Posterior cingulate gyrus (tissue), 11 donors: ENCODE measurements at regions not wholly inside any gene's neighbourhood (a gene's known extent, or its start where the extent isn't known, plus 50 kb on each side); places are given as distances from the start of the nearest gene placed in this dataset.

Source experiments
- DNase-seq, 10 donors: peaks; one replicate each; pipeline versions ENCODE4 v3.0.0 to v3.0.0-alpha.2; 2020 to 2021; ENCODE audit warnings: mixed read lengths in 3 of 10
- intact Hi-C: fragments of 100-400 bp; cut with DNase I; formaldehyde crosslinking; loops from one replicate; pipeline ENCODE4 v1.15.1; 2023

GRCh38 chr3:148190441-148190990 is 507.2 kb upstream of the AGTR1 start:
- intact Hi-C loops = loop anchor here (10.0 kb wide), 1 partner anchor 246 kb away; no protein-coding TSS in a partner anchor
- DNase-seq = peak in 1 of 10 donors; percentile 13

DNA sequence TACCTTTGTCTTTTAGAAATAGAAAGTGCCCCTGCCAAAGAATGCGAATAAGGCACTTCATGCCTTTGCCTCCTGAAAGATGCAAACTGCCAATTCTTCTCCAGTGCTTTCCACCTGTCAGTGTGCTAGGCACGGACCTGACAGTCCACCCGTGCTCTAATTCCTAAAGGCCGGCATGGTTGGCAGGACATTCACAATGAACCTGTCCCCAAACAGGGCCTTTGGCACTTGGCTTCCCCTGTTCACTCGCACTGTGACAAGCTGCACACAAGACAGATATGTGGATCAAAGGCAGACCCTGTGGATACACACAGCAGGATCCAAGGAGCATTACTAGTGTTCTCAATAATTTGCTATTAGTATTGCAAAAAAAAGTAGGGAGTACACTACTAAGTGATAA is 505.7 kb upstream of the AGTR1 start:
- intact Hi-C loops = loop anchor here (10.0 kb wide), 1 partner anchor 247 kb away; no protein-coding TSS in a partner anchor
- peak in 2 of 10 donors; percentile 9 to 70 for DNase-seq

GRCh38 chr3:148197061-148197460 is 500.6 kb upstream of the AGTR1 start:
- no peak for DNase-seq
- intact Hi-C loops = loop anchor here (10.0 kb wide), 1 partner anchor 252 kb away; no protein-coding TSS in a partner anchor

DNA sequence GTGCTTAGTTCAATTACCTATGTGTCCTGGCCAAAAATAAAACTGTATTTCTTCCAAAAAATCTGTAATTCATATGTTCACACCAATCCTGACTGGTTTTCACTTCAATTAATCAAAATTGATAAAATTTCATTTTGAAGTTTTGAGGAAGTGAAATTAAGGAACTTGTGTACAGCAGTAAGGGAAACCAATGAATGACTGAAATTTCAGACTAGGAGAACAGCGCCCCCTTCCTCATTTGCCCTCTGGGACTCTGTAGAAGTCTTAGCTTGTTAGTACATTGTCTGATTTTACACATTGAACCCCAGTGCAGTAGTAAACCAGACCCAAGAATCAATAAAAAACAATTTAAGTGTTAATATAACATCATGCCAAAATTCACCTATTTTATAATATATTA is 495.3 kb upstream of the AGTR1 start:
- intact Hi-C loops = no loop called here
- DNase-seq = peak in 2 of 10 donors; percentile 11 to 31

DNA sequence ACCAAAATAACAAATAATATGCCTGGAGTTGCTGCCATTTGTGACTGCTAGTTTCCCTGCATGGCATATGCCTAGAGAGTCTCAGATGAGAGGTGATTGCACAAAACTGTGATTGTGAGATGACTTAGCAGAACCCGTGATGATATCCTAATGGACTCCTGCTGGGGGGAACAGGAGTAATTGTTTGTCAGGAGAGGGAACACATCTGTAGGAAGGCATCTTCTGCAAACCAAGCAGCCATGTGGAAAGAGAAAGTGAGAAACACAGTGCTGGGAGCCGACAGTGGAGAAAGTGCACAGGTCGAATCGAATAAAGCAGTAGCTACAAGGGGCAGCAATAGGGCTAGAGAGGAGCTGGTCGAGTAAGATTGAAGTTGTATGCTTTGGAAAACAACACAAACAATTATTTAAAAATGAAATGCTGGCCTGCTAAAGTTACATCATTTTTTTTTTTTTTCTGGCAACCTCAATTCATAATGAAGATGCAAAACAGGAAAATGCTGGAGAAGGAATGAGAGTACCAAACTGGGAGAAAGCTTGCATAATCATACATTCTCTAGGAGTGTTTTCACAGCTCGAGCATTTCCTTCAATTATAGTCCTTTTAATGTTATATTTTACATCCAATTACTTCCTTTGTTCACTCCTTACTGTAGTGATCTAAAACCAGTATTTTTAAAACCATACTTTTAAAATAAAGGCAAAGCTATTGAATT is 494.2 kb upstream of the AGTR1 start:
- no peak for DNase-seq
- intact Hi-C loops = no loop called here

GRCh38 chr3:148204131-148204530 is 493.6 kb upstream of the AGTR1 start:
- intact Hi-C loops = no loop called here
- no peak for DNase-seq

DNA sequence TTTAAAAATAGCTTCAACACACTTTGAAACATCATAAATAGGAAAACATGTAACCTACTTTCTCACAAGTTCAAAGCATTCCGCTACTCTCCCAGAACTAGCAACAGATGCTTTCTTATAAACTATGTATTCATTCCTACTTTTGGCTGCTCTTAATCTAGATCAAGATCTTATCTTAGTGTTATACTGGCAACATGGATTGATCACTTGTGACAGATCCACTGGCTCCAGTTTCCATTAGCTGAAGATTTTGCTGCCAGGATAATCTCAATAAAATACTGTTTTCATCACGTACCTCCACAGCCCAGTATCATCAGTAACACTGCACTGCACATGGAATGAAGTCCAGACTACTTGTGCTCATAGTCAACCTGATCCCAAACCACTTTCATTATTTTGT is 491.7 kb upstream of the AGTR1 start:
- intact Hi-C loops = no loop called here
- DNase-seq = no peak

GRCh38 chr3:148206446-148206845 is 491.3 kb upstream of the AGTR1 start:
- intact Hi-C loops = no loop called here
- no peak for DNase-seq

DNA sequence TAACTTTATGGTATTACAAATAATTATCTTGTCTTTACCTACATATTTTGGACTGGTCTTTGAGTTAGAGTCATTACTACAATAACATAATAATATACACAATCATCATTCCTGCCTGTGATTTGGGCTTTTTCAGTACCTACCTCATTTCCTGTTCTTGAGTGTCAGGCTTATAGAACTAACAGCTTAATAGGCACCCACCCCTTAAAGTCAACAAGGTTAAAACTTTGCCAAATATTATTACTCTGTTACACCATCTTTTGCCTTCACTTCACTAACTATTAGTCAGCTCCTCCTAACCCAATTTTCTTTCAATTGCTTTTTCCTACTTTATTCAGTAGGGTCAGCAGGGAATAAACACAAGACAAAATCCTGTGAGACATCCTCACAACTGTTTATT is 488.7 kb upstream of the AGTR1 start:
- intact Hi-C loops = no loop called here
- no peak for DNase-seq

- DNase-seq = no peak
- intact Hi-C loops = no loop called here
Measured at GRCh38 chr3:148211725-148212124, 486.0 kb upstream of the AGTR1 start.

DNA sequence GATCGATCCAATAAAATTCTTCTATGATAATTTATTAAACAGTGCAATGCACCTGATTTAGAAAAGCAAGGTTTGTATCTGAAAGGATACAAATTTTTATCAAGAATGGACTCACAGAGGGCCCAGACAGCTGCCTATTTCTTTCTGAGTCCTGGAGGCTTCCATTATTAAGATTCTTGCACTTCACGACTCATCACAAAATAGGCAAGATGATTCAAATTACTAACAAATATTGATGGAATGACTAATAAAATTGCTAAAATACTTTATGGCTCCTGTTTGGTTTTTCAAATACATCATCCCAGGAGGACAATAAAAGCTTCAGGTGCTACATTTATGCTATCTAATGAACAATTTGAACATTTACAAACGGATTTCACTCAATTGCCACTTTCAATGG is 483.0 kb upstream of the AGTR1 start:
- DNase-seq = no peak
- intact Hi-C loops = no loop called here

- no peak for DNase-seq
- intact Hi-C loops = no loop called here
Measured at GRCh38 chr3:148217317-148217716, 480.4 kb upstream of the AGTR1 start.

- DNase-seq = no peak
- intact Hi-C loops = no loop called here
Measured at GRCh38 chr3:148218222-148218621, 479.5 kb upstream of the AGTR1 start.

GRCh38 chr3:148219999-148220398 is 477.7 kb upstream of the AGTR1 start:
- no peak for DNase-seq
- intact Hi-C loops = no loop called here

DNA sequence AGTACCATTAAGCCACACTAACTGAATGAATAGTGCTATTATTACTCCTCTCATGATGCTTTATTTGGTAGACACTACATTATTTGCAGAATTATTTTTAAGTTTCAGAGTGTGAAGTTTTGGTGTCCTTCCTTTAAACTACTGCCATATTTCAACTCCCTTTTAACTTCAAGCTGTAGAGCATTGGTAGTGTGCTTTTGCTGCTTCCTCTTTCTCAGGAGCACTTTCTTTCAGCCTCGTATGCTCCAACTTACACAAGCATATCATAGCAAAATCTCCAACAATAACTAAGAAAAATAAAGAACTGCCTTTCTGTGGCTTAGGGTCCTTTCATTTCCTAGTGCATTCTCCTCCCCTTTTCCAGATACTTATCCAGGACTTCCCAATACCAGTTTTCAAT is 476.4 kb upstream of the AGTR1 start:
- DNase-seq = no peak
- intact Hi-C loops = no loop called here

DNA sequence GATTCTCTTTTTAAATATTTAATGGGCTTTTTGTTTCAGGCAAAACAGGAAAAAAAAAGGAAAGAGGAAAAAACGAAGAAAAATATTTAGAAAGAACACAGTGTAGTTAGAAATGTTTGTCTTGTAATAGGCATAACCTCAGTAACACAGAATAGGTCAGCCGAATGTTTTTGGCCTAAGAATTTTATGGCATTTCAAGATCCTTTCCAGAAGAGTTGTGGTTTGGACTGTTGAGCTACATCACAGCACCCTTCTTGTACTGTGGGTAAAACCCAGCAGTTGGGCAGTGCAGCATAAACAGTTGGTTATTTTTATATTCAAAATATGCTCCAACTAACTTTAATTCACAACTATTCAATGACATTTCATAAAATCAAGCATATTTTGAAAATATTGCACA is 474.4 kb upstream of the AGTR1 start:
- intact Hi-C loops = no loop called here
- DNase-seq = no peak

DNA sequence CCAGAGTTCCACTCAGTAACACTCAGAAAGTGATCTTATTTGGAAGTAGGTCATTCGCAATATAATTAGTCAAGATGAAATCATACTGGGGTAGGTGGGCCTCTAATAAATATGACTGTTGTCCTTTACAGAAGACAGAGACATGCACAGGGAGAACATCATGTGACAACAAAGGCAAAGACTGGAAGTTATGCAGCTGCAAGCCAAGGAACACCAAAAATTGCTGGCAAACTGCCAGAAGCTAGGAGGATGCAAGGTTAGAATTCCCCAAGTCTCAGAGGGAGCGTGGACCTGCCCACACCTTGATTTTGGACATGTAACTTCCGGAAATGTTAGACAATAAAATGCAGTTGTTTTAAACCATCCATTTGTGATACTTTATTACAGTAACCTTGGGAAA is 471.5 kb upstream of the AGTR1 start:
- DNase-seq = no peak
- intact Hi-C loops = no loop called here

GRCh38 chr3:148227534-148227933 is 470.2 kb upstream of the AGTR1 start:
- intact Hi-C loops = no loop called here

DNA sequence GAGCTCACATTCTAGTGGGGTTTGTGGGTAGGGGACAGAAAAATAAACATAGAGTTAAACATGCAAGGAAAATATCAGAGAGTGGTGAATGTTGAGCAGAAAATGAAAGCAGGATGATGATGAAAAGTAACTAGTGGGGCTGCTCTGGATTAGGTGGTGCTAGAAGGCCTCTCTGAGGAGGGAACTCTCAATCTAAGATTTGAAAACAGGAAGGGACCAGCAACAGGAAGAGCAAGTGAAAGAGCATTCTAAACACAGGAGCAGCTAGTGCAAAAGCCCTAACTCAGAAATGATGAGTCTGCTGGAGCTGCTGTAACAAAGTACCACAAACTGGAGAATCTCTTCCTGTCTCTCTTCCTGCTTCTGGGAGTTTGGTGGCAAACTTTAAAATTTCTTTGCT is 468.6 kb upstream of the AGTR1 start:
- intact Hi-C loops = no loop called here
- DNase-seq = no peak

More at GRCh38 chr3:148227534-148227933, 470.2 kb upstream of the AGTR1 start:
- no peak for DNase-seq

DNA sequence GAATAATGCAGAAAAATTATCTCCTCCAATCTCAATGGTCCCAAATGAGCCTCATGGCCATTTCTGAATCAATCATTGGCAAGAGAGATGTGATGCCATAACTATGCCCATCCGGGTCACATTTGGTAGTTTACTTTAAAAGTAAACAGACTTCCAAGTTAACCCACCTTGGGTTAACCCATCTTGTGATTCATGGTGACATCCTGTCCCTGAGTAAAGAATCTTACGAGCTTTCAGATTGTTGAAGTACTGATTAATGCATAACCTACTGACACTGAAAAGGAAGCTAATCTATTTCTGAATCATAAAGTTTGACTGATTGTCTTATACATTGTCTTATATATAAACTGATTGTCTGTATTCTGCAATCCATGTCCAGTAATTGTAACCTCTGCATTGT is 467.2 kb upstream of the AGTR1 start:
- no peak for DNase-seq
- intact Hi-C loops = no loop called here

DNA sequence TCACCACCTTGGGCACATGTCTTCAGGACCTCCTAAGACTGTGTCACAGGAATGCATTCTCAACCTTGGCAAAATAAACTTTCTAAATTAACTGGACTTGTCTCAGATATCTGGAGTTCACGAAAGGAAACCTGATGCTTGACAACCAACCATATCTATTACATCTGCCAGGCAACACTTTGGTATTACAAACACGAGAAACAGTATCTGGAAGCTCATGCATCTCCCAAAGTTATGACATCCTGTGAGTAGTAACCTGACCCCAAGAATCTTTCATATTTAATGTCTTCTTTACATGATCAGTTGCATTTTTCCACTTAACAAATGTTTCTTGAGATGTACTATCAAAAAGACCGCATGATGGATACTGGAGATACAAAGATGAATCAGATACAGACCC is 465.3 kb upstream of the AGTR1 start:
- no peak for DNase-seq
- intact Hi-C loops = no loop called here

GRCh38 chr3:148233403-148233802 is 464.3 kb upstream of the AGTR1 start:
- no peak for DNase-seq
- intact Hi-C loops = no loop called here
